DMS153 treated with DMSO at 0.1 percent for 48 hours (cell line): ENCODE measurements at regions not wholly inside any gene's neighbourhood (a gene's known extent, or its start where the extent isn't known, plus 50 kb on each side); places are given as distances from the start of the nearest gene placed in this dataset.
"Not testable (repeated sequence)": the region's sequence is repeated elsewhere in the genome, so short reads cannot be mapped to it uniquely, and the experiment has no call there.

Source experiments
- DNase-seq: peaks from one replicate; lab custom pipeline; 2025; ENCODE audit not compliant: unreplicated experiment; lab: John Stamatoyannopoulos, UW

- no peak for DNase-seq
Observed at GRCh38 chr2:216934151-216934550, 74.3 kb upstream of the TNP1 start.

- no peak for DNase-seq
Observed at GRCh38 chr2:216932863-216933548, 73.1 kb upstream of the TNP1 start.

GRCh38 chr2:216932113-216932862 lies 72.4 kb upstream of the TNP1 start:
- DNase-seq = no peak

- DNase-seq = no peak
Observed at GRCh38 chr2:216930716-216931115, 70.9 kb upstream of the TNP1 start.

GRCh38 chr2:216929338-216929737 lies 69.5 kb upstream of the TNP1 start:
- not testable (repeated sequence) for DNase-seq

GRCh38 chr2:216927163-216927562 lies 67.3 kb upstream of the TNP1 start:
- DNase-seq = no peak

- DNase-seq = no peak
Observed at GRCh38 chr2:216925636-216926366, 65.9 kb upstream of the TNP1 start.

- no peak for DNase-seq
Observed at GRCh38 chr2:216925006-216925405, 65.1 kb upstream of the TNP1 start.

GRCh38 chr2:216923706-216924105 lies 63.8 kb upstream of the TNP1 start:
- DNase-seq = no peak

- DNase-seq = no peak
Observed at GRCh38 chr2:216922175-216922780, 62.4 kb upstream of the TNP1 start.

GRCh38 chr2:216920937-216921456 lies 61.1 kb upstream of the TNP1 start:
- no peak for DNase-seq

GRCh38 chr2:216920143-216920876 lies 60.4 kb upstream of the TNP1 start:
- no peak for DNase-seq

- DNase-seq = no peak
Observed at GRCh38 chr2:216918088-216918680, 58.3 kb upstream of the TNP1 start.

GRCh38 chr2:216916956-216917650 lies 57.2 kb upstream of the TNP1 start:
- DNase-seq = no peak

GRCh38 chr2:216915557-216916150 lies 55.8 kb upstream of the TNP1 start:
- no peak for DNase-seq

- no peak for DNase-seq
Observed at GRCh38 chr2:216914491-216914890, 54.6 kb upstream of the TNP1 start.

GRCh38 chr2:216911886-216912285 lies 52.0 kb upstream of the TNP1 start:
- DNase-seq = no peak

- no peak for DNase-seq
Observed at GRCh38 chr2:216911008-216911407, 51.1 kb upstream of the TNP1 start.

GRCh38 chr2:216909541-216910210 lies 49.8 kb upstream of the TNP1 start:
- DNase-seq = no peak
